ENCODE measurements at regions not wholly inside any gene's neighbourhood (a gene's known extent, or its start where the extent isn't known, plus 50 kb on each side); places are given as distances from the start of the nearest gene placed in this dataset.

DNA sequence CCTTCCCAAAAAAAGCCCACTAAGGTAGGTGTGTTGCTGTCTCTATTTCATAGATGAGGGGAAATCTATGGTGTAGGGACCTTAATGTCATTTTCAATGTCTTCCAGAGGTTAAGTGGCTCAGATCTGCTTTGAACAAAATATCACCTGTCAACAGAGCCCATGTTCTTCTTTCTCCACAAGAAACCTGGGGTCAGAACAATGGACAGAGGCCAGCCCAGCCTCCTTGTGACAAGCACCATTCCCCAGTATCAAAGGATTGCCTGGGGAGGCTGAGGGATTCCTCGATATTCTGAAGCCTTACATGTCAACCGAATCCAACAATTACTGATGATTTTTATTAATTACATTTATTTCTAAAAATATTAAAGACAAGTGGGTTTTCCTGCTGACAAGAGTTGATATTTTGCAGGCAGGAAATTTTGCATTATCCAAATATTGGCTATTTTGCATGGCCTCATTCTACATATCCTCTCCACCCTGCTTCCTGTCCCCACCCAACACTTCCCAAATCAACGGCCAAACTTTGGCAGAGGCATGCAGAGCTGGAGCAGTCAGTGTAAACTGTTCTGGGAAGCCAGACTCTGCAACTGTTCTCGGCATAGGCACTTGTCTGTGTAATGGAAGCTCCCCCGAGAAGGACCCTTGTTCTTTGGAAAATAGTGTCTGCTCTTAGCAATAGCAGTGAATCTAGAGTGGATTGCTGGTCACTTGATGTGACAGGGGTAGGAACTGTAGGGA, 281.5 kb downstream of the HS3ST3A1 start:
- TF ChIP-seq, protein P1, sequence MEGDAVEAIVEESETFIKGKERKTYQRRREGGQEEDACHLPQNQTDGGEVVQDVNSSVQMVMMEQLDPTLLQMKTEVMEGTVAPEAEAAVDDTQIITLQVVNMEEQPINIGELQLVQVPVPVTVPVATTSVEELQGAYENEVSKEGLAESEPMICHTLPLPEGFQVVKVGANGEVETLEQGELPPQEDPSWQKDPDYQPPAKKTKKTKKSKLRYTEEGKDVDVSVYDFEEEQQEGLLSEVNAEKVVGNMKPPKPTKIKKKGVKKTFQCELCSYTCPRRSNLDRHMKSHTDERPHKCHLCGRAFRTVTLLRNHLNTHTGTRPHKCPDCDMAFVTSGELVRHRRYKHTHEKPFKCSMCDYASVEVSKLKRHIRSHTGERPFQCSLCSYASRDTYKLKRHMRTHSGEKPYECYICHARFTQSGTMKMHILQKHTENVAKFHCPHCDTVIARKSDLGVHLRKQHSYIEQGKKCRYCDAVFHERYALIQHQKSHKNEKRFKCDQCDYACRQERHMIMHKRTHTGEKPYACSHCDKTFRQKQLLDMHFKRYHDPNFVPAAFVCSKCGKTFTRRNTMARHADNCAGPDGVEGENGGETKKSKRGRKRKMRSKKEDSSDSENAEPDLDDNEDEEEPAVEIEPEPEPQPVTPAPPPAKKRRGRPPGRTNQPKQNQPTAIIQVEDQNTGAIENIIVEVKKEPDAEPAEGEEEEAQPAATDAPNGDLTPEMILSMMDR (IDR thresholded peaks at IDR 0.05), result no peak
- TF ChIP-seq POLR2A (IDR thresholded peaks at IDR 0.05) (no peak), EP300 (IDR thresholded peaks at IDR 0.05) (no peak), POLR2AphosphoS5 (IDR thresholded peaks at IDR 0.05) (no peak)

Data from stomach (tissue), 4 donors.